B cell (primary cell): ENCODE measurements at regions not wholly inside any gene's neighbourhood (a gene's known extent, or its start where the extent isn't known, plus 50 kb on each side); places are given as distances from the start of the nearest gene placed in this dataset.

ENCODE experiments used
- ATAC-seq: fragments of 200-7000 bp; cut with Tn5 transposase; one replicate; pipeline ENCODE4 v1.10.0; 2021; ENCODE audit warnings: low read depth, mild to moderate bottlenecking, moderate number of reproducible peaks, moderate library complexity
- CTCF ChIA-PET: fragments of 350-600 bp; sonication (Branson Sonifier 250); formaldehyde crosslinking; loops from one replicate; lab custom pipeline; 2021; ENCODE audit warnings: antibody characterized with exemption, inconsistent platforms; lab: Charles Lee
- POLR2A ChIA-PET: fragments of 350-600 bp; sonication (Branson Sonifier 250); formaldehyde crosslinking; loops from one replicate; lab custom pipeline; 2021; ENCODE audit warnings: antibody characterized with exemption; lab: Charles Lee
- DNase-seq: peaks from one replicate; pipeline ENCODE4 v3.0.0; 2013
- H2AFZ ChIP-seq: 2 replicates; pipeline ENCODE4 v1.6.1; 2012; ENCODE audit warnings: mild to moderate bottlenecking, low read depth, low read length; ENCODE audit not compliant: insufficient read depth, poor library complexity, severe bottlenecking
- H3K27ac ChIP-seq, 2 donors: 1 replicate in 1 of 2; 2 replicates in 1 of 2; pipeline ENCODE4 v1.5.1; 2012 to 2013; ENCODE audit warnings: low read length in 2 of 2, mild to moderate bottlenecking in 2 of 2, moderate library complexity in 1 of 2
- H3K27me3 ChIP-seq, 4 experiments: fragments of 200-600 bp in 1 of 4; sonication (generic) in 1 of 4; replicated peaks in 1 of 4; 1 replicate in 2 of 4; 2 replicates in 2 of 4; pipeline versions ENCODE4 v1.6.1 to v1.7.0; 2013 to 2016; ENCODE audit warnings: low read length in 3 of 4, mild to moderate bottlenecking in 2 of 4, mixed read lengths in 1 of 4, moderate library complexity in 1 of 4; ENCODE audit not compliant: insufficient read depth in 4 of 4, control insufficient read depth in 3 of 4; ENCODE audit errors: control extremely low read depth in 1 of 4
- H3K36me3 ChIP-seq, 2 experiments: replicated peaks in 1 of 2; 1 replicate in 1 of 2; 2 replicates in 1 of 2; pipeline versions ENCODE4 v1.6.1 to v1.7.1; 2013; ENCODE audit warnings: low read length in 1 of 2; ENCODE audit not compliant: insufficient read depth in 2 of 2, control insufficient read depth in 1 of 2; ENCODE audit errors: control extremely low read depth in 1 of 2, extremely low read depth in 1 of 2
- H3K4me1 ChIP-seq, 2 donors: fragments of 200-600 bp in 1 of 2; sonication (generic) in 1 of 2; 1 replicate in 1 of 2; 2 replicates in 1 of 2; pipeline versions ENCODE4 v1.5.1 to v1.6.1; 2013 to 2017; ENCODE audit warnings: low read length in 2 of 2; ENCODE audit not compliant: control insufficient read depth in 2 of 2, insufficient read depth in 2 of 2
- H3K4me2 ChIP-seq: replicated peaks from 2 replicates; pipeline ENCODE3; 2012; ENCODE audit warnings: mild to moderate bottlenecking, low read depth, low read length; ENCODE audit not compliant: poor library complexity, severe bottlenecking
- H3K4me3 ChIP-seq, 5 experiments: fragments of 200-600 bp in 1 of 5; sonication (generic) in 1 of 5; 1 replicate in 3 of 5; 2 replicates in 2 of 5; pipeline versions ENCODE4 v1.5.1 to v1.7.0; 2011 to 2016; ENCODE audit warnings: low read length in 4 of 5, mild to moderate bottlenecking in 4 of 5, low read depth in 2 of 5, control low read depth in 1 of 5, moderate library complexity in 1 of 5; ENCODE audit not compliant: insufficient read depth in 1 of 5; ENCODE audit errors: control extremely low read depth in 1 of 5, extremely low read depth in 1 of 5
- H3K79me2 ChIP-seq: fragments of 200-600 bp; sonication (generic); one replicate; pipeline ENCODE4 v1.6.0; 2016; ENCODE audit warnings: low read length; ENCODE audit not compliant: control insufficient read depth, insufficient read depth
- H3K9ac ChIP-seq: fragments of 200-600 bp; sonication (generic); 2 replicates; pipeline ENCODE4 v1.6.1; 2017; ENCODE audit warnings: mild to moderate bottlenecking, low read length, moderate library complexity
- H3K9me3 ChIP-seq, 3 donors: one replicate each; pipeline versions ENCODE4 v1.6.1 to v1.7.1; 2013; ENCODE audit warnings: low read length in 2 of 3; ENCODE audit not compliant: control insufficient read depth in 2 of 3, insufficient read depth in 1 of 3; ENCODE audit errors: control extremely low read depth in 1 of 3
- H4K20me1 ChIP-seq: 2 replicates; pipeline ENCODE4 v1.6.0; 2012; ENCODE audit warnings: mild to moderate bottlenecking, low read length; ENCODE audit not compliant: insufficient read depth, control insufficient read depth, poor library complexity, severe bottlenecking
- H3K27ac Mint-ChIP-seq: one replicate; pipeline ENCODE4 v1.8.0; 2021; ENCODE audit warnings: mixed read lengths
- H3K27me3 Mint-ChIP-seq: one replicate; pipeline ENCODE4 v1.8.0; 2021; ENCODE audit warnings: mixed read lengths
- H3K4me1 Mint-ChIP-seq: one replicate; pipeline ENCODE4 v1.8.0; 2021; ENCODE audit warnings: mixed read lengths
- H3K4me3 Mint-ChIP-seq: one replicate; pipeline ENCODE4 v1.8.0; 2021; ENCODE audit warnings: mixed read lengths
- H3K9me3 Mint-ChIP-seq: one replicate; pipeline ENCODE4 v1.8.0; 2022; ENCODE audit warnings: mixed read lengths; ENCODE audit not compliant: insufficient read depth
- CTCF ChIP-seq: fragments of 200-600 bp; IDR thresholded peaks from one replicate; pipeline ENCODE4 v1.8.0; 2022; ENCODE audit warnings: antibody characterized with exemption, mild to moderate bottlenecking
- EZH2 ChIP-seq: IDR thresholded peaks from 2 replicates; pipeline ENCODE4 v1.6.1; 2012; ENCODE audit warnings: borderline replicate concordance, low read depth, mild to moderate bottlenecking, moderate library complexity, low read length; ENCODE audit not compliant: insufficient read depth, poor library complexity, severe bottlenecking
- WGBS: methylation state at CpG from one replicate; pipeline ENCODE4 v1.1.5; 2013; ENCODE audit warnings: missing lambda C conversion rate; ENCODE audit not compliant: insufficient coverage; 5-methylcytosine and 5-hydroxymethylcytosine counted together
- intact Hi-C: fragments of 100-400 bp; cut with micrococcal nuclease; formaldehyde crosslinking; loops from one replicate; pipeline ENCODE4 v1.10.0; 2022

DNA sequence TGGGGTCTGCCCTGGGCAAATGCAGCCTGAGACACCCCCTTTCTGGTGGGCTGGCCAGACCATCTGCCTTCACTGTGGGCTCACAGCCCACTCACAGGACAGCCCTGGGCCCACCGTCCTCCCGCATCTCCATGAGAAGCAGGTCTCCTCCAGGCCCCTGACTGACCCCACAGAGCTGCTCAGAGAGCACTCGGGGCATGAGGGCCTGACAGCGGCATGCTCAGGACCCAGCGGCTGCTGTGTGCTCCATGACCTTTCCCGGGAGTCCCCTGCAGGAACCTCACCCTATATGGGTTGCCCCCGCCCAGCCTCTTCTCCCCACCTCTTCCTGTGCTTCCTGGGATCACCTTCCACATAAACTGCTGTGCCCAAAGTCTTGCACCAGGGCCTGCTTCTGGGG, 162.4 kb upstream of the CST7 start:
- ATAC-seq (no peak), DNase-seq (no peak)
- ChIA-PET POLR2A (no interaction called here), CTCF (no interaction called here)
- intact Hi-C loops, result no loop called here
- no peaks in the 10 kb centered on the region for H3K4me1 Mint-ChIP-seq
- no peaks in the 10 kb centered on the region for H4K20me1 ChIP-seq
- H3K27me3 ChIP-seq, result peaks cover 0 to 6% (median 0%) of the 10 kb centered on the region in 4 experiments
- no peaks in the 10 kb centered on the region for H3K79me2 ChIP-seq
- H3K9me3 ChIP-seq, result peaks cover 0 to 5% (median 0%) of the 10 kb centered on the region in 3 donors
- H2AFZ ChIP-seq, result no peak overlapping the region
- no peak overlapping the region for H3K4me2 ChIP-seq
- TF ChIP-seq CTCF (no peak), EZH2 (no peak)
- H3K27ac Mint-ChIP-seq, result no peak overlapping the region
- H3K9me3 Mint-ChIP-seq, result no peaks in the 10 kb centered on the region
- 98% methylated on average over 6 of the region's 7 CpGs for WGBS
- H3K4me3 ChIP-seq, result no peak overlapping the region
- no peak overlapping the region for H3K27ac ChIP-seq
- H3K4me3 Mint-ChIP-seq, result no peak overlapping the region
- H3K27me3 Mint-ChIP-seq, result no peaks in the 10 kb centered on the region
- no peaks in the 10 kb centered on the region for H3K4me1 ChIP-seq
- no peak overlapping the region for H3K9ac ChIP-seq
- no peaks in the 10 kb centered on the region for H3K36me3 ChIP-seq

DNA sequence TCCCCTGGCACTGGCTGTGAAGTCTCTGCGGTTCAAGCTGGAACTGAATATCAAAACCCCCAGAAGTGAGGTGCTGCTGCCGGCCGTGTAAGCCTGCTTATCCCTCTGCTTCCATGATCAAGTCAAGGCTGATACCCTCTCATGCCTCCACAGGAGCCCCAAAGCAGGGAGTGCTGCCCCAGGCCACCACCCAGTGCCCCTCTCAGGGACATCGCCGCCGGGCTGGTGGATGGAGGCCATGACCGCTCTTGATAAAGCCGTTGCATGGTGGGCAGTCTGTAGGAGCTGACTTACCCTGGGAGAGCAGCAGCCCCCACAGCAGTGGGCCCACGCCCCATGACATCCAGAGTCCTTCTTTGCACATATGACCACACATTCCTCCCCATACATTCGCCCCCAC, 162.0 kb upstream of the CST7 start:
- Histone ChIP-seq H3K9ac (no peak overlapping the region), H3K4me1 (no peaks in the 10 kb centered on the region), H3K4me2 (no peak overlapping the region), H2AFZ (no peak overlapping the region), H4K20me1 (no peaks in the 10 kb centered on the region), H3K36me3 (no peaks in the 10 kb centered on the region), H3K9me3 (peaks cover 0 to 5% (median 0%) of the 10 kb centered on the region in 3 donors), H3K27ac (no peak overlapping the region), H3K4me3 (no peak overlapping the region), H3K79me2 (no peaks in the 10 kb centered on the region), H3K27me3 (peaks cover 0 to 6% (median 0%) of the 10 kb centered on the region in 4 experiments)
- intact Hi-C loops, result no loop called here
- CTCF ChIA-PET, result no interaction called here
- Mint-ChIP-seq H3K27ac (no peak overlapping the region), H3K4me3 (no peak overlapping the region), H3K27me3 (no peaks in the 10 kb centered on the region), H3K9me3 (no peaks in the 10 kb centered on the region), H3K4me1 (no peaks in the 10 kb centered on the region)
- WGBS, result 93% methylated on average over 9 of the region's 10 CpGs
- no peak for DNase-seq
- TF ChIP-seq CTCF (no peak), EZH2 (no peak)
- POLR2A ChIA-PET, result no interaction called here
- ATAC-seq, result no peak
